Breast epithelium (tissue), 3 donors: ENCODE measurements at regions not wholly inside any gene's neighbourhood (a gene's known extent, or its start where the extent isn't known, plus 50 kb on each side); places are given as distances from the start of the nearest gene placed in this dataset.

Experiments
- POLR2AphosphoS5 ChIP-seq, 3 donors: sonication (generic); formaldehyde crosslinking; IDR thresholded peaks; one replicate each; pipeline ENCODE4 v1.6.1; 2017; ENCODE audit warnings: antibody characterized with exemption in 3 of 3
- TF ChIP-seq, protein P1 (sequence below), 3 donors: fragments of 450-650 bp; IDR thresholded peaks; one replicate each; pipeline ENCODE4 v1.5.1; 2016 to 2017; ENCODE audit warnings: antibody characterized with exemption in 3 of 3, mild to moderate bottlenecking in 3 of 3, moderate library complexity in 3 of 3

DNA sequence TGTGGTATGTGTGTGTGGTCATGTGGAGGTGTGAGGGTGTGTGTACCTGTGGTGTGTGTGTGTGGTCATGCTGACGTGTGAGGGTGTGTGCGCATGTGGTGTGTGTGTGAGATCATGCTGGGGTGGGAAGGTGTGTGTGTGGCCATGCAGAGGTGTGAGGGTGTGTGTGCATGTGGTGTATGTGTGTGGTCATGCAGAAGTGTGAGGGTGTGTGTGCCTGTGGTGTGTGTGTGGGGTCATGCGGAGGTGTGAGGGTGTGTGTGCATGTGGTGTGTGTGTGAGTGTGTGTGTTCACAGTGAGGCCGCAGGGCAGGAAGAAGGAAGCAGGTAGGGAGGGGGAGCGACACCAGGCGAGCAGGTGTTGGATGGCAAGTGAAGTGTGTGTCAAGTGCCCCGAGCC, 259.0 kb downstream of the LOXHD1 start:
- TF ChIP-seq, protein P1, sequence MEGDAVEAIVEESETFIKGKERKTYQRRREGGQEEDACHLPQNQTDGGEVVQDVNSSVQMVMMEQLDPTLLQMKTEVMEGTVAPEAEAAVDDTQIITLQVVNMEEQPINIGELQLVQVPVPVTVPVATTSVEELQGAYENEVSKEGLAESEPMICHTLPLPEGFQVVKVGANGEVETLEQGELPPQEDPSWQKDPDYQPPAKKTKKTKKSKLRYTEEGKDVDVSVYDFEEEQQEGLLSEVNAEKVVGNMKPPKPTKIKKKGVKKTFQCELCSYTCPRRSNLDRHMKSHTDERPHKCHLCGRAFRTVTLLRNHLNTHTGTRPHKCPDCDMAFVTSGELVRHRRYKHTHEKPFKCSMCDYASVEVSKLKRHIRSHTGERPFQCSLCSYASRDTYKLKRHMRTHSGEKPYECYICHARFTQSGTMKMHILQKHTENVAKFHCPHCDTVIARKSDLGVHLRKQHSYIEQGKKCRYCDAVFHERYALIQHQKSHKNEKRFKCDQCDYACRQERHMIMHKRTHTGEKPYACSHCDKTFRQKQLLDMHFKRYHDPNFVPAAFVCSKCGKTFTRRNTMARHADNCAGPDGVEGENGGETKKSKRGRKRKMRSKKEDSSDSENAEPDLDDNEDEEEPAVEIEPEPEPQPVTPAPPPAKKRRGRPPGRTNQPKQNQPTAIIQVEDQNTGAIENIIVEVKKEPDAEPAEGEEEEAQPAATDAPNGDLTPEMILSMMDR (IDR thresholded peaks at IDR 0.05): no peak
- TF ChIP-seq POLR2AphosphoS5 (IDR thresholded peaks at IDR 0.05): no peak
